Transverse colon (tissue), 3 donors: ENCODE measurements at regions not wholly inside any gene's neighbourhood (a gene's known extent, or its start where the extent isn't known, plus 50 kb on each side); places are given as distances from the start of the nearest gene placed in this dataset.

Experiments used
- CTCF ChIP-seq, 5 experiments: fragments of 200-600 bp in 3 of 5; fragments of 450-650 bp in 2 of 5; sonication (generic) in 3 of 5; IDR thresholded peaks; 1 replicate in 2 of 5; 2 replicates in 3 of 5; pipeline ENCODE4 v1.5.1; 2016 to 2017; ENCODE audit warnings: antibody characterized with exemption in 5 of 5, inconsistent platforms in 3 of 5, mild to moderate bottlenecking in 2 of 5, moderate library complexity in 1 of 5
- EP300 ChIP-seq: sonication (generic); formaldehyde crosslinking; IDR thresholded peaks from one replicate; pipeline ENCODE4 v1.6.1; 2017; ENCODE audit warnings: antibody characterized with exemption, low read depth
- POLR2A ChIP-seq: fragments of 450-650 bp; IDR thresholded peaks from one replicate; pipeline ENCODE4 v1.6.1; 2016; ENCODE audit warnings: antibody characterized with exemption, mild to moderate bottlenecking, moderate library complexity

- TF ChIP-seq CTCF (IDR thresholded peaks at IDR 0.05) (no peak), POLR2A (no peak), EP300 (no peak)
These were observed 540.7 kb upstream of the KCNMB2 start for GRCh38 chr3:177995381-177996085.
